ENCODE measurements at regions not wholly inside any gene's neighbourhood (a gene's known extent, or its start where the extent isn't known, plus 50 kb on each side); places are given as distances from the start of the nearest gene placed in this dataset.

DNA sequence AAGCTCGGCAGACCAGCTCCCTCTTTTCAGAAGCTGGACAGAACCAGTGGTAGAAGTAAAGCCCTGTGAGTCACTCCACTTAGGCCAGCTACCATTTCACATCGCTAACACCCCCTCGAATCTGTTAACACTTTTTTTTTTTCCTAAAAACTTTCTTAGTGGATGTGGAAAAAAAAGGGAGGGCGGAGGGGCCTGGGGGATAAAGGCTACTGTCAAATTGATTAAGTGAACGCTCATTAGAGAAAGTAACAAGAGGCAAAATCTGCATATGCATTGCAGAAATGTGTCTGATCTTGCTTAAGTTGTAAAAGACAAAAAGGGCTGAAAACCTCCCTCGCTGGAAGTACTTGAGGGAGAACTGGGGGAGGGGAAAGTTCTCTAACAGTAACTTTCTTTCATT, 86.6 kb upstream of the OTX2 start:
- DNase-seq, result no peak
- no peaks in the 10 kb centered on the region for H3K36me3 ChIP-seq
- no peaks in the 10 kb centered on the region for H3K4me1 ChIP-seq
- H3K27ac ChIP-seq, result no peak overlapping the region
- no peaks in the 10 kb centered on the region for H3K9me3 ChIP-seq
- H3K27me3 ChIP-seq (replicated peaks in 1 of 7), result peaks cover 0 to 40% (median 0%) of the 10 kb centered on the region in 7 donors
- no peak for TF ChIP-seq POLR2AphosphoS5 (IDR thresholded peaks at IDR 0.05)
- TF ChIP-seq, protein P1, sequence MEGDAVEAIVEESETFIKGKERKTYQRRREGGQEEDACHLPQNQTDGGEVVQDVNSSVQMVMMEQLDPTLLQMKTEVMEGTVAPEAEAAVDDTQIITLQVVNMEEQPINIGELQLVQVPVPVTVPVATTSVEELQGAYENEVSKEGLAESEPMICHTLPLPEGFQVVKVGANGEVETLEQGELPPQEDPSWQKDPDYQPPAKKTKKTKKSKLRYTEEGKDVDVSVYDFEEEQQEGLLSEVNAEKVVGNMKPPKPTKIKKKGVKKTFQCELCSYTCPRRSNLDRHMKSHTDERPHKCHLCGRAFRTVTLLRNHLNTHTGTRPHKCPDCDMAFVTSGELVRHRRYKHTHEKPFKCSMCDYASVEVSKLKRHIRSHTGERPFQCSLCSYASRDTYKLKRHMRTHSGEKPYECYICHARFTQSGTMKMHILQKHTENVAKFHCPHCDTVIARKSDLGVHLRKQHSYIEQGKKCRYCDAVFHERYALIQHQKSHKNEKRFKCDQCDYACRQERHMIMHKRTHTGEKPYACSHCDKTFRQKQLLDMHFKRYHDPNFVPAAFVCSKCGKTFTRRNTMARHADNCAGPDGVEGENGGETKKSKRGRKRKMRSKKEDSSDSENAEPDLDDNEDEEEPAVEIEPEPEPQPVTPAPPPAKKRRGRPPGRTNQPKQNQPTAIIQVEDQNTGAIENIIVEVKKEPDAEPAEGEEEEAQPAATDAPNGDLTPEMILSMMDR (IDR thresholded peaks at IDR 0.05 in 8 of 11, conservative IDR thresholded peaks at IDR 0.05 in 3 of 11), result no peak
- TF ChIP-seq POLR2A (IDR thresholded peaks at IDR 0.05), result no peak
- intact Hi-C loops (cut with DNase I; ENCODE audit: low total_unique reads), result no loop called here
- 23 to 29% (median 25%) methylated on average over 6 of the region's 6 CpGs for WGBS, 5 donors
- H3K4me3 ChIP-seq, result no peak overlapping the region

DNA sequence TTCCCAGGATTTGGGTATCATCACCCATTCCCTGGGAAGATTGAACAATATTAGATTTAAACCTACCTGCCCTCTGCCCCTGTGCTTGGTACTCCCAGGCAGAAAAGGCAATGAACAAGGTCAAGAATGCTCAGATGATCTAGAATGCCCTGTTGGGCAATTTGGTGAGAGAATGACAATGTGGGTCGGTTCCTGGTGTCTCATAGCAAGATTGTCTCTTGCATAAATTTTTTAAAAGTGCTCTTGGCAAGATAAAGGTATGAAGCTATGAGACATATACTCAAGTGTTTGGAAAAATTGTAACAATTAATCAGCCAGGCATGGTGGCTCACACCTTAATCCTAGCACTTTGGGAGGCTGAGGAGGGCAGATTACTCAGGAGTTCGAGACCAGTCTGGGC, 86.0 kb upstream of the OTX2 start:
- intact Hi-C loops (cut with DNase I; ENCODE audit: low total_unique reads), result no loop called here
- 63 to 89% (median 78%) methylated on average over 2 of the region's 2 CpGs for WGBS, 5 donors
- Histone ChIP-seq H3K4me1 (no peaks in the 10 kb centered on the region), H3K9me3 (no peaks in the 10 kb centered on the region), H3K36me3 (no peaks in the 10 kb centered on the region), H3K4me3 (no peak overlapping the region), H3K27me3 (replicated peaks in 1 of 7) (peaks cover 0 to 40% (median 0%) of the 10 kb centered on the region in 7 donors), H3K27ac (no peak overlapping the region)
- DNase-seq, result no peak
- TF ChIP-seq, protein P1 (IDR thresholded peaks at IDR 0.05 in 8 of 11, conservative IDR thresholded peaks at IDR 0.05 in 3 of 11), result no peak
- TF ChIP-seq POLR2AphosphoS5 (IDR thresholded peaks at IDR 0.05) (no peak), POLR2A (IDR thresholded peaks at IDR 0.05) (no peak)

DNA sequence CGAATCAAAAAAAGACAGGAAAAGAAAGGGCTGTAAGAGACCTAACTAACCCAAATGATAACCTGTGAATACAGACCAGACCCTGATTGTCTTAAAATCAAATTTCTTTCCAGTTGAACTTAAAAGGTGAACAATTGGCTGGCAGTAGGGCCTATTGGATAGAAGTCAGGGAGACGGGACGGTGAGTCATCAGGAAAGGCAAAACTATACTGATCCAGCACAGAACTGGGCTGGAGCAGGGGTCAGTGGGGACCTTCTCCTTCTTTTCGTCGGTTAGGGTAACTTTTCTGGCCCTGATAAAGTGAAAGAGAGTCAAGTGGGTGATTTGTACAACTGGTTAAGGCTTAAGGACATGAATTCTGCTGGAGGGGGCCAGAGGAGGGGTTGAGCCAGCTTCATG, 84.9 kb upstream of the OTX2 start:
- TF ChIP-seq, protein P1 (IDR thresholded peaks at IDR 0.05 in 8 of 11, conservative IDR thresholded peaks at IDR 0.05 in 3 of 11), result no peak
- no peak for TF ChIP-seq POLR2AphosphoS5 (IDR thresholded peaks at IDR 0.05)
- no peak for TF ChIP-seq POLR2A (IDR thresholded peaks at IDR 0.05)
- intact Hi-C loops (cut with DNase I; ENCODE audit: low total_unique reads), result no loop called here
- H3K36me3 ChIP-seq, result no peaks in the 10 kb centered on the region
- H3K27me3 ChIP-seq (replicated peaks in 1 of 7), result peaks cover 0 to 40% (median 0%) of the 10 kb centered on the region in 7 donors
- H3K4me3 ChIP-seq, result no peak overlapping the region
- DNase-seq, result no peak
- no peak overlapping the region for H3K27ac ChIP-seq
- WGBS, 5 donors, result 42 to 59% (median 50%) methylated on average over 5 of the region's 5 CpGs
- no peaks in the 10 kb centered on the region for H3K9me3 ChIP-seq
- H3K4me1 ChIP-seq, result no peaks in the 10 kb centered on the region

DNA sequence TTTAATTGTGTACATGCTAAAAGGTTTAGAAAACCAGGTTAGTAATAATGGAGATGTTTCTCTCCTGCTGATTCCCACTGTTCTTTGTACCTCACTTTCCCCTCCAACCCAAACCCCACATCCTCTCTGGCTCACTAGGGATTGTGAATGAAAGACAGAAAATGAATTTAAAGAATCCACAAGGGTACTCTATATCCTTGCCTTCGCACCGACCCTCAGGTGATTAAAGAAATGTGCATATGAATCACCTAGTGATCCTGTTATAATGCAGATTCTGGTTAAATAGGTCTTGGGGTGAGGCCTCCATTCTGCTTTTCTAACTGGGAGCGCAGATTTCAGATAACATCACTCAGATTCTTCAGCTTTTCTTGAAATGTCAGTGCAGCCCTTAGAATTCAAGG, 84.3 kb upstream of the OTX2 start:
- 55 to 70% (median 60%) methylated on average over 3 of the region's 3 CpGs for WGBS, 5 donors
- H3K4me3 ChIP-seq, result no peak overlapping the region
- H3K27ac ChIP-seq, result no peak overlapping the region
- no peak for DNase-seq
- no peaks in the 10 kb centered on the region for H3K4me1 ChIP-seq
- no peaks in the 10 kb centered on the region for H3K9me3 ChIP-seq
- H3K27me3 ChIP-seq (replicated peaks in 1 of 7), result peaks cover 0 to 40% (median 0%) of the 10 kb centered on the region in 7 donors
- TF ChIP-seq POLR2A (IDR thresholded peaks at IDR 0.05), result no peak
- no peak for TF ChIP-seq POLR2AphosphoS5 (IDR thresholded peaks at IDR 0.05)
- TF ChIP-seq, protein P1 (IDR thresholded peaks at IDR 0.05 in 8 of 11, conservative IDR thresholded peaks at IDR 0.05 in 3 of 11), result no peak
- intact Hi-C loops (cut with DNase I; ENCODE audit: low total_unique reads), result no loop called here
- H3K36me3 ChIP-seq, result no peaks in the 10 kb centered on the region

Data from spleen (tissue), 11 donors.